ENCODE measurements at regions not wholly inside any gene's neighbourhood (a gene's known extent, or its start where the extent isn't known, plus 50 kb on each side); places are given as distances from the start of the nearest gene placed in this dataset.

GRCh38 chr3:59440285-59441028, 390.6 kb upstream of the CFAP20DC start:
- no peak for TF ChIP-seq CTBP1 (IDR thresholded peaks at IDR 0.05; ENCODE audit: borderline replicate concordance)
- no peak for TF ChIP-seq HDGF (IDR thresholded peaks at IDR 0.05; ENCODE audit: borderline replicate concordance)
- no peak for TF ChIP-seq BHLHE40 (IDR thresholded peaks at IDR 0.05; ENCODE audit: borderline replicate concordance)
- no peak for TF ChIP-seq FOXM1 (IDR thresholded peaks at IDR 0.05; ENCODE audit: borderline replicate concordance)
- TF ChIP-seq SUZ12 (IDR thresholded peaks at IDR 0.05) = no peak
- TF ChIP-seq SP1 (IDR thresholded peaks at IDR 0.05) = no peak
- TF ChIP-seq NFRKB (IDR thresholded peaks at IDR 0.05) = no peak
- TF ChIP-seq PKNOX1 (IDR thresholded peaks at IDR 0.05) = peak; percentile 26; the same call in 1 of the 2 replicates
- TF ChIP-seq FOXK2 (IDR thresholded peaks at IDR 0.05) = no peak
- TF ChIP-seq ELF4 (IDR thresholded peaks at IDR 0.05) = no peak
- no peak for TF ChIP-seq ARNT (IDR thresholded peaks at IDR 0.05)
- TF ChIP-seq ZNF384 (IDR thresholded peaks at IDR 0.05) = no peak
- TF ChIP-seq FOXA1 (IDR thresholded peaks at IDR 0.05) = no peak
